ENCODE measurements at regions not wholly inside any gene's neighbourhood (a gene's known extent, or its start where the extent isn't known, plus 50 kb on each side); places are given as distances from the start of the nearest gene placed in this dataset.

DNA sequence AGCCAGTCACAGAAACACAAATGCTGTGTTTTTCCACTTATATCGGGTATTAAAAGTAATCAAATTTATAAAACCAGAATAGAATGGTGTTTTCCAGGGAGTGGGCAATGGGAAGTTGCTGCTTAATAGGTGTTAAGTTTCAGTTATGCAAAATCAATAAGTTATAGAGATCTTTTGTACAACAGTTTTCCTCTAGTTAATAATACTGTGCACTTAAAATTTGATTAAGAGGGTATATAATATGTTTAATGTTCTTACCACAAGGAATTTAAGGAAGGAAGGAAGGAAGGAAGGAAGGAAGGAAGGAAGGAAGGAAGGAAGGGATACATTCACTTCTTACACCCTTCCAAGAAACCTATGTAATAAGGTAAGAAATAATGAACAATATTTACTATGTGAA lies 867.7 kb upstream of the CDH6 start:
- TF ChIP-seq MAX (IDR thresholded peaks at IDR 0.05), result no peak
- no peak for TF ChIP-seq TAF1 (IDR thresholded peaks at IDR 0.05; ENCODE audit: low read depth)
- no peak for TF ChIP-seq YY1 (IDR thresholded peaks at IDR 0.05; ENCODE audit: low read depth)
- no peak for TF ChIP-seq TCF12 (IDR thresholded peaks at IDR 0.05; ENCODE audit: low read depth)
- no peak for TF ChIP-seq EGR1 (IDR thresholded peaks at IDR 0.05)
- no peak for TF ChIP-seq TEAD4 (IDR thresholded peaks at IDR 0.05)
- no peak for TF ChIP-seq FOXM1 (IDR thresholded peaks at IDR 0.05; ENCODE audit: borderline replicate concordance, low read depth)

Data from Ishikawa (cell line).